Endodermal cell (in vitro differentiated cells): ENCODE measurements at regions not wholly inside any gene's neighbourhood (a gene's known extent, or its start where the extent isn't known, plus 50 kb on each side); places are given as distances from the start of the nearest gene placed in this dataset.

Source experiments
- DNase-seq: peaks from one replicate; pipeline ENCODE4 v3.0.0-alpha.2; 2017
- H3K27ac ChIP-seq: 2 replicates; pipeline ENCODE4 v1.5.1; 2013; ENCODE audit warnings: mild to moderate bottlenecking, low read depth, low read length, moderate library complexity
- H3K27me3 ChIP-seq: 2 replicates; pipeline ENCODE4 v1.6.1; 2013; ENCODE audit warnings: mild to moderate bottlenecking, low read length, moderate library complexity; ENCODE audit not compliant: insufficient read depth, control insufficient read depth, poor library complexity, severe bottlenecking
- H3K36me3 ChIP-seq: 2 replicates; pipeline ENCODE4 v1.7.0; 2013; ENCODE audit warnings: mild to moderate bottlenecking, low read length, moderate library complexity; ENCODE audit not compliant: control insufficient read depth, insufficient read depth
- H3K4me1 ChIP-seq: one replicate; pipeline ENCODE4 v1.7.0; 2013; ENCODE audit warnings: low read length; ENCODE audit not compliant: control insufficient read depth, insufficient read depth
- H3K4me3 ChIP-seq: 2 replicates; pipeline ENCODE4 v1.5.1; 2013; ENCODE audit warnings: mild to moderate bottlenecking, low read length, moderate library complexity
- H3K9ac ChIP-seq: 2 replicates; pipeline ENCODE4 v1.6.1; 2013; ENCODE audit warnings: mild to moderate bottlenecking, low read length, moderate library complexity; ENCODE audit not compliant: poor library complexity, severe bottlenecking; ENCODE audit errors: extremely low read depth
- H3K9me3 ChIP-seq: 2 replicates; pipeline ENCODE4 v1.6.1; 2013; ENCODE audit warnings: mild to moderate bottlenecking, low read length, moderate library complexity; ENCODE audit not compliant: control insufficient read depth
- H3K27ac Mint-ChIP-seq: 2 replicates; pipeline ENCODE4 v1.8.0; 2020; ENCODE audit warnings: mixed read lengths
- H3K27me3 Mint-ChIP-seq: 2 replicates; pipeline ENCODE4 v1.8.0; 2021; ENCODE audit warnings: mild to moderate bottlenecking, mixed read lengths; ENCODE audit not compliant: insufficient read depth
- H3K36me3 Mint-ChIP-seq: 2 replicates; pipeline ENCODE4 v1.8.0; 2020; ENCODE audit warnings: low read depth, mixed read lengths
- H3K4me1 Mint-ChIP-seq: 2 replicates; pipeline ENCODE4 v1.8.0; 2020; ENCODE audit warnings: mixed read lengths
- H3K4me3 Mint-ChIP-seq: 2 replicates; pipeline ENCODE4 v1.8.0; 2020; ENCODE audit warnings: mild to moderate bottlenecking, moderate library complexity, mixed read lengths
- H3K9me3 Mint-ChIP-seq: 2 replicates; pipeline ENCODE4 v1.8.0; 2020; ENCODE audit warnings: mild to moderate bottlenecking, mixed read lengths
- CTCF ChIP-seq: fragments of 200-600 bp; sonication (generic); conservative IDR thresholded peaks from 2 replicates; pipeline ENCODE4 v1.5.0; 2021; ENCODE audit warnings: antibody characterized with exemption, mild to moderate bottlenecking
- WGBS, 2 experiments: methylation state at CpG; one replicate each; pipeline versions ENCODE4 v1.1.5 to v1.1.7; 2013; ENCODE audit warnings: missing lambda C conversion rate in 2 of 2, mixed read lengths in 1 of 2; ENCODE audit not compliant: insufficient coverage in 1 of 2, insufficient read length in 1 of 2; 5-methylcytosine and 5-hydroxymethylcytosine counted together

- 95 to 100% methylated on average over 10 to 27 of the region's 27 CpGs for WGBS, 2 experiments
- Histone ChIP-seq H3K4me3 (no peak overlapping the region), H3K4me1 (no peaks in the 10 kb centered on the region), H3K9me3 (peaks cover 6% of the 10 kb centered on the region), H3K9ac (no peak overlapping the region), H3K27ac (no peak overlapping the region), H3K36me3 (no peaks in the 10 kb centered on the region), H3K27me3 (no peaks in the 10 kb centered on the region)
- DNase-seq: peak; percentile 65
- no peak overlapping the region for H3K27ac Mint-ChIP-seq
- H3K27me3 Mint-ChIP-seq: peaks cover 3% of the 10 kb centered on the region
- no peak overlapping the region for H3K4me3 Mint-ChIP-seq
- no peak for TF ChIP-seq CTCF
- H3K9me3 Mint-ChIP-seq: peaks cover 4% of the 10 kb centered on the region
- no peaks in the 10 kb centered on the region for H3K36me3 Mint-ChIP-seq
- peaks cover 20% of the 10 kb centered on the region for H3K4me1 Mint-ChIP-seq
Measured at GRCh38 chr13:40381935-40382764, 284.3 kb downstream of the FOXO1 start.

- no peaks in the 10 kb centered on the region for H3K36me3 ChIP-seq
- WGBS, 2 experiments: 80 to 82% methylated on average over 2 to 7 of the region's 7 CpGs
- no peak for TF ChIP-seq CTCF
- no peaks in the 10 kb centered on the region for H3K36me3 Mint-ChIP-seq
- peaks cover 3% of the 10 kb centered on the region for H3K9me3 Mint-ChIP-seq
- no peaks in the 10 kb centered on the region for H3K27me3 ChIP-seq
- peaks cover 20% of the 10 kb centered on the region for H3K4me1 Mint-ChIP-seq
- peak; percentile 60 for DNase-seq
- peaks cover 6% of the 10 kb centered on the region for H3K9me3 ChIP-seq
- no peaks in the 10 kb centered on the region for H3K27me3 Mint-ChIP-seq
- peak overlapping the region; percentile 26 for H3K27ac Mint-ChIP-seq
- no peak overlapping the region for H3K27ac ChIP-seq
- H3K4me3 ChIP-seq: no peak overlapping the region
- no peak overlapping the region for H3K9ac ChIP-seq
- no peaks in the 10 kb centered on the region for H3K4me1 ChIP-seq
- no peak overlapping the region for H3K4me3 Mint-ChIP-seq
Measured at GRCh38 chr13:40383132-40383531, 283.3 kb downstream of the FOXO1 start.

- 91 to 94% methylated on average over 2 to 4 of the region's 4 CpGs for WGBS, 2 experiments
- Histone ChIP-seq H3K36me3 (no peaks in the 10 kb centered on the region), H3K4me3 (no peak overlapping the region), H3K27me3 (no peaks in the 10 kb centered on the region), H3K9ac (no peak overlapping the region), H3K4me1 (no peaks in the 10 kb centered on the region), H3K9me3 (peaks cover 3% of the 10 kb centered on the region), H3K27ac (no peak overlapping the region)
- Mint-ChIP-seq H3K4me3 (no peak overlapping the region), H3K27ac (no peak overlapping the region), H3K36me3 (no peaks in the 10 kb centered on the region), H3K9me3 (no peaks in the 10 kb centered on the region), H3K4me1 (peaks cover 23% of the 10 kb centered on the region), H3K27me3 (no peaks in the 10 kb centered on the region)
- no peak for DNase-seq
- no peak for TF ChIP-seq CTCF
Measured at GRCh38 chr13:40383885-40384284, 282.6 kb downstream of the FOXO1 start.
